GM21737 (cell line): ENCODE measurements at regions not wholly inside any gene's neighbourhood (a gene's known extent, or its start where the extent isn't known, plus 50 kb on each side); places are given as distances from the start of the nearest gene placed in this dataset.
"Not testable (repeated sequence)": the region's sequence is repeated elsewhere in the genome, so short reads cannot be mapped to it uniquely, and the experiment has no call there.

Source experiments
- ATAC-seq: cut with Tn5 transposase; IDR thresholded peaks from one replicate; pipeline ENCODE4 v1.9.1; 2021; ENCODE audit warnings: mild to moderate bottlenecking, moderate library complexity; ENCODE audit not compliant: unreplicated experiment

- no peak for ATAC-seq
Observed at GRCh38 chr12:25682421-25682820, 129.3 kb upstream of the LMNTD1 start.

- ATAC-seq: no peak
Observed at GRCh38 chr12:25684070-25684469, 131.0 kb upstream of the LMNTD1 start.

DNA sequence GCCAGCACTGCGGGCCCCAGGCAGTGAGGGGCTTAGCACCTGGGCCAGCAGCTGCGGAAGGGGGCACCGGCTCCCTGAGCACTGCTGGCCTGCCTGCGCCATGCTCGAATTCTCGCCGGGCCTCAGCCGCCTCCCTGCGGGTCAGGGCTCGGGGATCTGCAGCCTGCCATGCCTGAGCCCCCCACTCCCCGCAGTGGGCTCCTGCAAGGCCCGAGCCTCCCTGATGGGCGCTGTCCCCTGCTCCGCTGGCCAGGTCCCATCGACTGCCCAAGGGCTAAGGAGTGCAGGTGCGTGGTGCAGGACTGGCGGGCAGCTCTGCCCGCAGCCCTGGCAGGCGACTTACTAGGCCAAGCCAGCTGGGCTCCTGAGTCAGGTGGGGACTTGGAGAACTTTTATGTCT, 133.3 kb upstream of the LMNTD1 start:
- no peak for ATAC-seq

DNA sequence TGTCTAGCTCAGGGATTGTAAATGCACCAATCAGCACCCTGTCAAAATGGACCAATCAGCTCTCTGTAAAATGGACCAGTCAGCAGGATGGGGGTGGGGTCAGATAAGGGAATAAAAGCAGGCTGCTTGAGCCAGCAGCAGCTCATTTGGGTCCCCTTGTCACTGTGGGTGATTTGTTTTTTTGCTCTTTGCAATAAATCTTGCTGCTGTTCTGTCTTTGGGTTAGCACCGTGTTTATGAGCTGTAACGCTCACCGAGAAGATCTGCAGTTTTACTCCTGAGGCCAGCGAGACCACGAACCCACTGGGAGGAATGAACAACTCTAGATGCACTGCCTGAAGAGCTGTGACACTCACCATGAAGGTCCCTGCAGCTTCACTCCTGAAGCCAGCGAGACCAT, 134.1 kb upstream of the LMNTD1 start:
- no peak for ATAC-seq

DNA sequence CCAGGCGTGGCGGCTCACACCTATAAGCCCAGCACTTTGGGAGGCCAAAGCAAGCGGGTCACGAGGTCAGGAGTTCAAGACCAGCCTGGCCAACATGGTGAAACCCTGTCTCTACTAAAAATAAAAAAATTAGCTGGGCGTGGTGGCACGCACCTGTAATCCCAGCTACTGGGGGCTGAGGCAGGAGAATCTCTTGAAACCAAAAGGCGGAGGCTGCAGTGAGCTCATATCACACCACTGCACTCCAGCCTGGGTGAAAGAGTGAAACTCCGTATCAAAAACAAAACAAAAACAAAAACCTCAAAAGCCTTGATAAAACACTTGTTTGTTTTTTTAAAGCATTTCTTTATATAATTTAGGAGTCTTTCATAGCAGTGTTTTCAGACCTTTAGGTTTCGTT, 135.8 kb upstream of the LMNTD1 start:
- ATAC-seq: not testable (repeated sequence)

- ATAC-seq: no peak
Observed at GRCh38 chr12:25689996-25690501, 137.0 kb upstream of the LMNTD1 start.

- no peak for ATAC-seq
Observed at GRCh38 chr12:25690996-25691864, 138.1 kb upstream of the LMNTD1 start.

DNA sequence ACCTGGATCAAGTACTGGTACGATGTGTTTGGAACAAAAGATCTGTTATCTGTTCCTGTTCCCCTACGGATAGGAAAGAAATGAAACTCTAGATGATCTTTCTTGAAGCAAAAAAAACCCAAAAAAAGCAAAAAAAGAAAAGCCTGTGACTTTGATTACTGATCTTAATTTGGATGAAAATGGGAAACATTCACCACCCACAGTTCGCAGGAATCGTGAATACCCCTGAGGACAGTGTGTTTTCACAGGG, 138.7 kb upstream of the LMNTD1 start:
- ATAC-seq: no peak

DNA sequence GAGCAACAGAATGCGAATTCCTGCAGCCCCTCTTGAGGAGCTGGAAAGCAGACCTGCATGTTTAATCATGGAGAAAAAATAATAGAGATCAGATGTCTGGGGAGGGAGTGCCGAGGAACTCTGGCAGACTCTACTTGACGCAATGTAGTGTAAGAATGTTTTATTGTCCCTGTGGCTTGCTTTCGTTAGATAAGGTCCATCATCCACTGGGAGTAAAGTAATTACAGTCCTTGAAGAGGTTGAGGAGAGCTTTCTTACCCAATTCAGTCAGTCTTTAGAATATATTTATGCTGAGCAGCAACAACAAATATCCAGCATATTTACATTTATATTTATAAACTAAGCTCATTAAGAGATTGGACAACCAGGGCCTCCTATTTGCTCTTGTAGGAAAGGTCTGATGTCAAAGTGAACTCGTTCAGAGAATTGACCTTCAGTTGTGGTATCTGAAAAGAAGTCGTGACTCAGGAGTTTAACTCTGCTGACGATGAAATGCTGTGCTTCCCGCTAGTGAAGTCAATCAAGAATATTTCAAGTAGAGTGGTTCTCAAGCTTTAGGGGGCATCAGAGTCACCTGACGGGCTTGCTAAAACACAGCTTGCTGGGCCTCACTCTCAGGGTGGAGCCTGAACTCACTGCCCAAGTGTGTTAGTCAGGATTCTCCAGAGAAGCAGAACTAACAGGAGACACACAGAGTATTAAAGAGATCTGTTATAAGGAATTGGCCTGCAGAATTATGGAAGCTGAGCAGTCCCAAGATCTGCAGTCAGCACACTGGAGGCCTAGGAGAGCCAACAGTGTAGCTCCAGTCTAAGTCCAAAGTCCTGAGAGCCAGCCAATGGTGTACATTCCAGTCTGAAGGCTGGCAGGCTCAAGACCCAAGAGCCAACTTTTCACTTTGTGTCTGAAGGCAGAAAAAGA, 139.3 kb upstream of the LMNTD1 start:
- no peak for ATAC-seq

- ATAC-seq: no peak
Observed at GRCh38 chr12:25694072-25694471, 141.0 kb upstream of the LMNTD1 start.

DNA sequence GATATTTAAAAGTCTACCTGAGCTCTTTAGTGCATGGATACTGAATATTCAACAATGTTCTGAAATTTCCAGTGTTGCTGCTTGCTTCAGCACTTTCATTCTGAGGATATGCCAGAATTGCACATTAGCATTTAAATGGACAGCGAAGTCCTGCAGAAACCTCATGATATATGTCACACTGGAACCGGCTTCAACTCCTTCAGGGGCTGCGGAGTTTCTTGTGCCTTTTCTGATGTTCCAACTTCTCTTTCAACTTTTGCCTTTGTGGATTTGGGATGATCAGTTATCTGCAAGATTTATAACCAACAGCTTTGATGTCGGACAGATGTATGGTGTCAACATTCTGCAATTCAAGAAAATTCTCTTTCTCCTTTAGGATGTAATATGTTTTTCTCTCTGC, 142.5 kb upstream of the LMNTD1 start:
- ATAC-seq: no peak

DNA sequence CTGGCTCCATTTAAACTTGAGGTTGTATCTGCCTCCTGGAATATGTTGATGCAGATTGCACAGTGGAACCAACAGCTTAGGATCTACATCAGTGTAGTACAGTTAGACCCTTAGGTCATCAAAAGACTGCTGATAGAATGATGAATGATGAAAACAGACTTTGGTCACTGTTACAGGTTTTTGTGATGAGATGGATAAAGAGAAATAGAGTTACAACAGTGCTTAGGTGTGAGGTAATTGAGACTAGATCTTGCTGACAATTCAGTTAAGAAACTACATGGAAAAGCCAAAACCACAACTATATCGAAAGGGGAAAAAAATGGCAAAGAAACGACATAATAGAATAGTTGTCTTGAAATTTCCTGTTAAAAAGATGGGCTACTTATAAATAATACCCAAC, 145.7 kb upstream of the LMNTD1 start:
- ATAC-seq: no peak

GRCh38 chr12:25699454-25699853, 146.4 kb upstream of the LMNTD1 start:
- ATAC-seq: no peak

DNA sequence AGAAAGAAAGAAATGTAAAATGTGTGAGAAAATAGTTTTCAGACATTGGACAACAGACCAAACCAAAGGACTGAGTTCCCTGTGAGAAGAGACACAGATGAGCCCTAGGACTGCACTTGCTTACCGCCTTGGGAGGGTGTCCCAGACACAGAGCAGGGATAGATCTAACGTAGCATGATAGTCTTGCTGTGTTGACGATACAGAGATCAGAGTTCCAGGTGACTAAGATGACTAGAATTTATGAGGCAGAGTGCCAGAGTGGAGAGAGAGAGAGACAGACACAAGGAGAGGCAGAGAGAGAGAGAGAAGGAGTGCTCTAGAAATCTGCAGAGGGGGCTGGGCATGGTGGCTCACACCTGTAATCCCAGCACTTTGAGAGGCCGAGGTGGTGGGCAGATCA, 148.2 kb upstream of the LMNTD1 start:
- no peak for ATAC-seq

DNA sequence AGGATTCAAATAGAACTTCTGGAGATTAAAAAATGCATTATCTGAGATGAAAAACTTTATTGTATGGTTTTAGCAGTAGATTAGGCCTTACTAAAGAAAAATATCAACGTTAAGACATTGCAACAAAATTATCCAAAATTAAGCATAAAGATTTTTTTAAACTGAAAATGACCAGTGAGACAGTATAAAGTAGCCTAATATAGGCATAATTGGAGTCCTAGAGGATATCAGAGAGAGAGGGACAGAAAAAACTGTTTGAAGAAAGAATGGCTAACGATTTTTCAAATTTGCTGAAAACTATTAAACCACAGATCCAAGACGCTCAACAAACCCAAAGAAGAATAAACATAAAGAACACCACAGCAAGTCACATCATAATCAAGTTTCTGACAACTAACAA, 149.5 kb upstream of the LMNTD1 start:
- no peak for ATAC-seq

- no peak for ATAC-seq
Observed at GRCh38 chr12:25705261-25705660, 152.2 kb upstream of the LMNTD1 start.

DNA sequence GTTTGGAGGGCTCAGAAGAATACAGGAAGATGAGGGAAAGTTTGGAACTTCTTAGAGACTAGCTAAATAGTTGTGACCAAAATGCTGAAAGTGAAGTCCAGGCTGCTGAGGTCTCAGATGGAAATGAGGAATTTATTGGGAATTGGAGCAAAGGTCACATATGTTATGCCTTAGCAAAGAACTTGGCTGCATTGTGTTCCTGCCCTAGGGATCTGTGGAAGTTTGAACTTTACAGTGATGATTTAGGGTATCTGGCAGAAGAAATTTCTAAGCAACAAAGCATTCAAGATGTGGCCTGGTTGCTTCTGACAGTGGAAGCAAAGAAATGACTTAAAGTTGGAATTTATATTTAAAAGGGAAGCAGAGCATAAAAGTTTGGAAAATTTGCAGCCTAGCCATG, 153.6 kb upstream of the LMNTD1 start:
- ATAC-seq: not testable (repeated sequence)

DNA sequence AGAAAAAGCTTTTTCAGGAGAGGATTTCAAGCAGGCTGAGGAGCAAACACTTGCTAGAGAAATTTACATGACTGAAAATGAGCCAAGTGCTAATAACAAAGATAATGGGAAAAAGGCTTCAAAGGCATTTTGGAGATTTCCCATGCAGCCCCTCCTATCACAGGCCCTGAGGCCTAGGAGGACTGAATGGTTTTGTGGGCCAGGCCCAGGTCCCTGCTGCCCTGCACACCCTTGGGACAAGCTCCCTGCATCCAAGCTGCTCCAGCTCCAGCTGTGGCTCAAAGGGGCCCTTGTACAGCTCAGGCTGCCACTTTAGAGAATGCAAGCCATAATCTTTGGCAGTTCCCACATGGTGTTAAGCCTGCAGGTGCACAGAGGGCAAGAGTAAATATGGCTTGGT, 154.0 kb upstream of the LMNTD1 start:
- ATAC-seq: no peak

GRCh38 chr12:25708661-25709060, 155.6 kb upstream of the LMNTD1 start:
- ATAC-seq: no peak

DNA sequence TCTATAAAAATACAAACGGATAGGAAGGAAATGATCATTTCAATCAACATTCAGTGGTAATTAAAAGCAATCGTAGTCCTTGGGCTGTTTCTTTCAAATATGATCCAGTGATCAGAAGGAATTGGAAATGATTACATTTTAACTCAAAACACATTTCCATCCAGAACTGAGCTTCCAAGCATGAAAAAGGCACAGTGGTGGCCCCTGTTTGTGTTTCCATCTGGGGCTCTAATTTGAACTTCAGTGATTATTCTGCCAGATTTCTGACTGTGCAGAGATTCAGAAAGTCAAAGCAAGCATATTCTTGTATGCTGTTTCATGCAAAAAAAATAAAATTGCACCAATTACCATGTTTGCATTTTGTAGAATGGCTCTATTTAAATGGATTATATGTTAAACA, 157.0 kb upstream of the LMNTD1 start:
- ATAC-seq: no peak

DNA sequence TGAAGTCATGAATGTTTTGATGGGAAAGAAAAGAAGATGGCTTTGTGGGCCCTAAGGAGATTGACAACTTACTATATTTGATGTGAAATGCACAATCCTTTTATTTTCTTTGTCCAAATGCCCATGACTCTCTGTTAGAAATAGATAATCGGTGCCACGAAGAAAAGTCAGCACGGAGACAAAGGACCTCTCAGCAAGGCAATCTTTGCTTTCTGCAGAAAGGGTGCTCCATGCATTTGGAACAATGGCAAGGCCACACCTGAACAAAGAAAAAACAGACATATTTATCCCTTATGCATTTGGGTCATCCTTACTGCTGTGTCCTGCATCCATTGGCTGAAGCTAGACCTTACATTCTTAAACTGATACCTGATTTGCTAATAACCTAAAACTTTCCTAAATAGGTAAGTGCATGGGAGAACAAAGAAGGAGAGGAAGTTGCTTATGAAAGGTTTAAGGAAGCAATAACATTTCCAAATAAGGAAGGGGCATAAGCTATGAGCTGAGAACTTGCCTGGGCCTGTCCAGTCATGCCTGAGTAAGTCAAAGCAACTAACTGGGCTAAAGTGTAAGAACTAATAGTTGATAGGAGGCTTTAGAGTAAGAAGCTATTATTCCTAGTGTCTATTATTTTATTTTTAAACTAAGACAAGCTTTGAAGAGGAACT, 158.0 kb upstream of the LMNTD1 start:
- not testable (repeated sequence) for ATAC-seq
